ENCODE measurements at regions not wholly inside any gene's neighbourhood (a gene's known extent, or its start where the extent isn't known, plus 50 kb on each side); places are given as distances from the start of the nearest gene placed in this dataset.

DNA sequence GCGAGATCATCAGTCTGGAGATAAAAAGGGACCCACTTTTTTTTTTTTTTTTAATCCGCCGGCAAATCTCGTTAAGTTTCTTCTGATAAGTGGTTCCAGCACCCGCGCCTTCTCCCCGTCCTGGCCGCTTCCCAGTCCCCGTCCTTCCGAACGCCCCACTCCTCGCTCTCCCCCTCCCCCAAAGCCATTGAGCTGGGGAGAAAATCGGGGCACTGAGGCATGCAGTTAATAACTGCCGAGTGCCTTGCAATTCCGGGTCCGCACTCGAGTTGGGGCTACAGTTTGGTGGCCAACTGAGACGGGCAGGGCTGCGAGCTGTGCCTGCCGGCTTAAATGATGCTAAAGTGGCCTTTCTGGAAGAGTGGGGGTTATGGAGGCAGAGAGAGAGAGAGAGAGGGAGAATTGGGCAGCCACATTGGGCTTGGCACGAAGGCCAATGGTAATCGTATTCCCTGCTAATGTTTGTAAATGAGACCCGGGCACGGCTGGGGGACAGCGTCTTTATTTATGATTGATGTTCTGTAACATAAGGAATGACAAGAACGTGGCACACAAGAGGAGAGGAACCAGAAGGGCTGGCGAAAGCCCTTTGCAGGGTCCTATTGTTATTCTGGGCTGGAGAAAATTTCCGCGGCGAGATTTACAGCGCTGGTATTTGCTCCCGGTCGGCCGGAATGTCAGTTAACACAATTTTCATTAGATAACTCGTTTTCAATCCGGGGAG lies 115.4 kb upstream of the MYL2 start:
- no peaks in the 10 kb centered on the region for H3K9me3 ChIP-seq
- intact Hi-C loops (cut with DNase I; ENCODE audit: low total_unique reads): no loop called here
- peaks cover 0 to 88% of the 10 kb centered on the region in 2 donors for H3K27me3 ChIP-seq
- H3K36me3 ChIP-seq: no peaks in the 10 kb centered on the region
- TF ChIP-seq, protein P1, sequence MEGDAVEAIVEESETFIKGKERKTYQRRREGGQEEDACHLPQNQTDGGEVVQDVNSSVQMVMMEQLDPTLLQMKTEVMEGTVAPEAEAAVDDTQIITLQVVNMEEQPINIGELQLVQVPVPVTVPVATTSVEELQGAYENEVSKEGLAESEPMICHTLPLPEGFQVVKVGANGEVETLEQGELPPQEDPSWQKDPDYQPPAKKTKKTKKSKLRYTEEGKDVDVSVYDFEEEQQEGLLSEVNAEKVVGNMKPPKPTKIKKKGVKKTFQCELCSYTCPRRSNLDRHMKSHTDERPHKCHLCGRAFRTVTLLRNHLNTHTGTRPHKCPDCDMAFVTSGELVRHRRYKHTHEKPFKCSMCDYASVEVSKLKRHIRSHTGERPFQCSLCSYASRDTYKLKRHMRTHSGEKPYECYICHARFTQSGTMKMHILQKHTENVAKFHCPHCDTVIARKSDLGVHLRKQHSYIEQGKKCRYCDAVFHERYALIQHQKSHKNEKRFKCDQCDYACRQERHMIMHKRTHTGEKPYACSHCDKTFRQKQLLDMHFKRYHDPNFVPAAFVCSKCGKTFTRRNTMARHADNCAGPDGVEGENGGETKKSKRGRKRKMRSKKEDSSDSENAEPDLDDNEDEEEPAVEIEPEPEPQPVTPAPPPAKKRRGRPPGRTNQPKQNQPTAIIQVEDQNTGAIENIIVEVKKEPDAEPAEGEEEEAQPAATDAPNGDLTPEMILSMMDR (IDR thresholded peaks at IDR 0.05): no peak
- H3K4me3 ChIP-seq: no peak overlapping the region
- DNase-seq: no peak
- peaks cover 0 to 40% (median 10%) of the 10 kb centered on the region in 4 donors for H3K4me1 ChIP-seq
- H3K27ac ChIP-seq: no peak overlapping the region

DNA sequence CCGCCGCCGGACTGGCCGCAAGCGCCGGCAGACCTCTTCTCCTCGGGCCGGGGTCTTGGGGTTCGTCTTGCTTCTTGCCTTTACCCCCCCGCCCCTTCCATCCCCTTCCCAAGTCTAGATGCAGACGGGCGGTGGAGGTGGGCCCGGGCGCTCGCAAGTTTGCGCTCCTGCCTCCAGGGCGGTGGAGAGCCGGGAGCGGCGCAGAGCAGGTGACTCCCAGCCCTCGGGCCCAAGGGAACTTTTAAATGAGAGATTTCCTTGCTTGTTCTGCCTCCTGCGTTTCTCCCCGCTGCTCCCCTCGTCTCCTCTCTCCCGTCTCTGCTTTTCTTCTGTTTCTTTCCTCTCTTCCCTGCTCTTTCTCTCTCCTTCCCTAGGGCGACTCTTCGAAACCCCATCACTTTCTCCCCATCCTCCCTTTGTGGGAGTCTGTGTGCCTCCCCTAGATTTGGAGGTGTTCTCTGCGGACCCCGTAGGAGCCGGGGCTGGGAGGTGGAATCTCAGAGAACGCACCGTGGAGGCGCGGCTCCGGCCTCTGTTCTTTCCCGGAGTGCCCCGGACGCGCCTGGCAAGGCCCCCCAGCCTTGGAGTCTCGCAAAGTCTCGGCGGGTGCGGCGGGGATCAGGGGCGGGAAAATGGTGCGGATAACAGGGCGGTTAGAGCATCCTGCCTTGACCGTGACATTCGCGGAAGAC lies 114.7 kb upstream of the MYL2 start:
- TF ChIP-seq, protein P1 (IDR thresholded peaks at IDR 0.05): no peak
- peak in 1 of 2 donors; percentile 42 for DNase-seq
- peaks cover 0 to 40% (median 10%) of the 10 kb centered on the region in 4 donors for H3K4me1 ChIP-seq
- H3K27ac ChIP-seq: no peak overlapping the region
- H3K36me3 ChIP-seq: no peaks in the 10 kb centered on the region
- H3K27me3 ChIP-seq: peaks cover 0 to 87% of the 10 kb centered on the region in 2 donors
- no peaks in the 10 kb centered on the region for H3K9me3 ChIP-seq
- H3K4me3 ChIP-seq: no peak overlapping the region
- intact Hi-C loops (cut with DNase I; ENCODE audit: low total_unique reads): no loop called here

DNA sequence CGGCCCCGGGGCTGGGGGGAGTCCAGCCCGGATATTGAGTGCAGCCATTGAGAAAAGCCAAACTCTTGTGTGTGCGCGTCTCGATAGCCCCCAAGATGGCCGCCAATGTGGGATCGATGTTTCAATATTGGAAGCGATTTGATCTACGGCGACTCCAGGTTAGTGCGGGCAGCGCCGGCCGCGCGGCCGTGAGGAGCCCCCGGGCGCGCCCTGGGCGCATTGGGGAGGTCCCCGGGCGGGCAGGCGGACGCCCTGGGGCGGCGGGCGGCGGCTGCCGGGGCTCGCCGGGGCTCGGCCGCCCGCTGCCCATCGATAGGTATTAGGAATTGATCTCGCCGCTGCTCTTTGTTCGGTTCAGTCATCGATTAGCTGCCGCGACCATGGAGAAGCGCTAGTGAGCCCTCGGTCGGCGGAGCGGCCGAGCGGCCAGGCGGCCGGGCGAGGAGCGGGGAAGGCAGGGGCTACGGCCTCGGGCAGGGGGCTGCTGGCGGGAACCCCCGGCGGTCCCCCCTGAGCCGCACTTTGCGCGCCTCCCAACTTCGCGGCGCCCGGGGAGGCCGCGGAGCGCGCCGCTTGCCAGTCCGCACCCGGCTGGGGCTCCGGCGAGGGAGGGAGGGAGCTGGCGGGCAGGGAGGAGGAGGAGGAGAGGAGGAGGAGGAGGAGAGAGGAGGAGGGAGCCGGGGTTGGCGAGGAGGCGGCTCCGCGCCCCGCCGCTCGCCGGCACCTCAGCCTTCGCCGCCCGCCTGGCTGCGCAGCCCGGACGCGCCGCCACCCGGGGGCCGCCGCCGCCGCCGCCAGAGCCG lies 113.9 kb upstream of the MYL2 start, which contains the start of gene CUX2:
Gene CUX2 (plus strand): TSS at position 83 of the 803 bp plus-strand sequence.
- no peaks in the 10 kb centered on the region for H3K9me3 ChIP-seq
- H3K4me1 ChIP-seq: peaks cover 0 to 40% (median 10%) of the 10 kb centered on the region in 4 donors
- peak within 1 kb of the TSS in 1 of 2 donors; percentile 28 for H3K4me3 ChIP-seq
- DNase-seq: peak in 1 of 2 donors; percentile 38
- no peaks in the 10 kb centered on the region for H3K36me3 ChIP-seq
- TF ChIP-seq, protein P1 (IDR thresholded peaks at IDR 0.05): no peak
- intact Hi-C loops (cut with DNase I; ENCODE audit: low total_unique reads): no loop called here
- no peak within 1 kb of the TSS for H3K27ac ChIP-seq
- peaks cover 0 to 86% of the 10 kb centered on the region in 2 donors for H3K27me3 ChIP-seq

GRCh38 chr12:111033281-111034082 lies 113.1 kb upstream of the MYL2 start:
- Histone ChIP-seq H3K4me1 (peaks cover 0 to 40% (median 10%) of the 10 kb centered on the region in 4 donors), H3K36me3 (no peaks in the 10 kb centered on the region), H3K27me3 (peaks cover 0 to 87% of the 10 kb centered on the region in 2 donors), H3K27ac (no peak overlapping the region), H3K4me3 (no peak overlapping the region), H3K9me3 (no peaks in the 10 kb centered on the region)
- peak in 1 of 2 donors; percentile 11 for DNase-seq
- TF ChIP-seq, protein P1 (IDR thresholded peaks at IDR 0.05): no peak
- intact Hi-C loops (cut with DNase I; ENCODE audit: low total_unique reads): no loop called here

GRCh38 chr12:111032591-111032919 lies 112.2 kb upstream of the MYL2 start:
- no peaks in the 10 kb centered on the region for H3K36me3 ChIP-seq
- peaks cover 0 to 84% of the 10 kb centered on the region in 2 donors for H3K27me3 ChIP-seq
- H3K4me3 ChIP-seq: no peak overlapping the region
- H3K27ac ChIP-seq: no peak overlapping the region
- TF ChIP-seq, protein P1 (IDR thresholded peaks at IDR 0.05): no peak
- H3K9me3 ChIP-seq: no peaks in the 10 kb centered on the region
- DNase-seq: no peak
- intact Hi-C loops (cut with DNase I; ENCODE audit: low total_unique reads): no loop called here
- H3K4me1 ChIP-seq: peaks cover 0 to 40% (median 10%) of the 10 kb centered on the region in 4 donors
